ENCODE measurements at regions not wholly inside any gene's neighbourhood (a gene's known extent, or its start where the extent isn't known, plus 50 kb on each side); places are given as distances from the start of the nearest gene placed in this dataset.

DNA sequence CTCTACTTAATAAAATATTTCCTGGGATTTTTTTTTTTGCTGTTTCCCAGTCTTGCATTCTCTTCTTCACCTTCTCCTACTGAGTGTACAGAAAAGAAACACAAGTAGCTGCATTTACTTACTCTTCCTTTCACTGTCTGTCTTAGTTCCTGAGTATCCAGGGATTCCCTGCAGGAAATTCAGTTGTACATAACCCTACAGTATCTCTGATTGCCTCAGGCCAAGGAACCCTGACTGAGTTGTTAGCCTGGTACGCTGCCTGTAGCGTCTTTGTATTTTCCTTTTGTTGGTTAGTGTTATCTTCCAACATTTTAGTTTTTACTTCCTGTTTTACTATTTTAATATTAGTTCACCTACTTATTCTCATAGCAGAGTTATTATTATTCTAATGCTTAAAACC lies 142.5 kb upstream of the ROBO1 start:
- H3K36me3 ChIP-seq, result no peaks in the 10 kb centered on the region
- no peaks in the 10 kb centered on the region for H3K9me3 ChIP-seq
- no peak overlapping the region for H3K4me3 ChIP-seq
- intact Hi-C loops (cut with DNase I), result no loop called here
- no peak for DNase-seq
- TF ChIP-seq POLR2A (IDR thresholded peaks at IDR 0.05), result no peak
- no peak for TF ChIP-seq EP300 (IDR thresholded peaks at IDR 0.05)
- TF ChIP-seq, protein P1, sequence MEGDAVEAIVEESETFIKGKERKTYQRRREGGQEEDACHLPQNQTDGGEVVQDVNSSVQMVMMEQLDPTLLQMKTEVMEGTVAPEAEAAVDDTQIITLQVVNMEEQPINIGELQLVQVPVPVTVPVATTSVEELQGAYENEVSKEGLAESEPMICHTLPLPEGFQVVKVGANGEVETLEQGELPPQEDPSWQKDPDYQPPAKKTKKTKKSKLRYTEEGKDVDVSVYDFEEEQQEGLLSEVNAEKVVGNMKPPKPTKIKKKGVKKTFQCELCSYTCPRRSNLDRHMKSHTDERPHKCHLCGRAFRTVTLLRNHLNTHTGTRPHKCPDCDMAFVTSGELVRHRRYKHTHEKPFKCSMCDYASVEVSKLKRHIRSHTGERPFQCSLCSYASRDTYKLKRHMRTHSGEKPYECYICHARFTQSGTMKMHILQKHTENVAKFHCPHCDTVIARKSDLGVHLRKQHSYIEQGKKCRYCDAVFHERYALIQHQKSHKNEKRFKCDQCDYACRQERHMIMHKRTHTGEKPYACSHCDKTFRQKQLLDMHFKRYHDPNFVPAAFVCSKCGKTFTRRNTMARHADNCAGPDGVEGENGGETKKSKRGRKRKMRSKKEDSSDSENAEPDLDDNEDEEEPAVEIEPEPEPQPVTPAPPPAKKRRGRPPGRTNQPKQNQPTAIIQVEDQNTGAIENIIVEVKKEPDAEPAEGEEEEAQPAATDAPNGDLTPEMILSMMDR (IDR thresholded peaks at IDR 0.05), result no peak
- no peak overlapping the region for H3K27ac ChIP-seq
- 0 to 1% (median 1%) methylated on average over 2 of the region's 2 CpGs for WGBS, 3 donors
- H3K4me1 ChIP-seq (ENCODE audit: insufficient read depth), result no peaks in the 10 kb centered on the region
- no peaks in the 10 kb centered on the region for H3K27me3 ChIP-seq

GRCh38 chr3:79906106-79906505 lies 138.3 kb upstream of the ROBO1 start:
- no peak for TF ChIP-seq POLR2A (IDR thresholded peaks at IDR 0.05)
- no peak for TF ChIP-seq EP300 (IDR thresholded peaks at IDR 0.05)
- TF ChIP-seq, protein P1 (IDR thresholded peaks at IDR 0.05), result no peak
- Histone ChIP-seq H3K36me3 (no peaks in the 10 kb centered on the region), H3K4me3 (no peak overlapping the region), H3K9me3 (no peaks in the 10 kb centered on the region), H3K4me1 (ENCODE audit: insufficient read depth) (no peaks in the 10 kb centered on the region), H3K27ac (no peak overlapping the region), H3K27me3 (no peaks in the 10 kb centered on the region)
- intact Hi-C loops (cut with DNase I), result no loop called here
- no peak for DNase-seq
- 4 to 17% (median 4%) methylated on average over 4 of the region's 4 CpGs for WGBS, 3 donors

GRCh38 chr3:79902151-79902550 lies 134.4 kb upstream of the ROBO1 start:
- Histone ChIP-seq H3K9me3 (no peaks in the 10 kb centered on the region), H3K36me3 (no peaks in the 10 kb centered on the region), H3K4me1 (ENCODE audit: insufficient read depth) (no peaks in the 10 kb centered on the region), H3K27ac (no peak overlapping the region), H3K4me3 (no peak overlapping the region), H3K27me3 (no peaks in the 10 kb centered on the region)
- intact Hi-C loops (cut with DNase I), result no loop called here
- no peak for TF ChIP-seq POLR2A (IDR thresholded peaks at IDR 0.05)
- TF ChIP-seq EP300 (IDR thresholded peaks at IDR 0.05), result no peak
- TF ChIP-seq, protein P1 (IDR thresholded peaks at IDR 0.05), result no peak
- WGBS, 3 donors, result 93 to 95% (median 93%) methylated on average over 3 of the region's 3 CpGs
- DNase-seq, result no peak

- H3K27ac ChIP-seq, result no peak overlapping the region
- no peaks in the 10 kb centered on the region for H3K36me3 ChIP-seq
- no peaks in the 10 kb centered on the region for H3K9me3 ChIP-seq
- WGBS, 3 donors, result 79 to 82% (median 80%) methylated on average over 4 of the region's 4 CpGs
- H3K27me3 ChIP-seq, result no peaks in the 10 kb centered on the region
- no peaks in the 10 kb centered on the region for H3K4me1 ChIP-seq (ENCODE audit: insufficient read depth)
- H3K4me3 ChIP-seq, result no peak overlapping the region
- TF ChIP-seq POLR2A (IDR thresholded peaks at IDR 0.05) (no peak), EP300 (IDR thresholded peaks at IDR 0.05) (no peak)
- TF ChIP-seq, protein P1 (IDR thresholded peaks at IDR 0.05), result no peak
- intact Hi-C loops (cut with DNase I), result no loop called here
- no peak for DNase-seq
These were observed 131.1 kb upstream of the ROBO1 start for GRCh38 chr3:79898907-79899306.

- Histone ChIP-seq H3K27me3 (no peaks in the 10 kb centered on the region), H3K27ac (no peak overlapping the region), H3K4me1 (ENCODE audit: insufficient read depth) (no peaks in the 10 kb centered on the region), H3K4me3 (no peak overlapping the region), H3K36me3 (no peaks in the 10 kb centered on the region), H3K9me3 (no peaks in the 10 kb centered on the region)
- WGBS, 3 donors, result 44 to 57% (median 56%) methylated on average over 1 of the region's 1 CpG
- intact Hi-C loops (cut with DNase I), result no loop called here
- TF ChIP-seq POLR2A (IDR thresholded peaks at IDR 0.05) (no peak), EP300 (IDR thresholded peaks at IDR 0.05) (no peak)
- TF ChIP-seq, protein P1 (IDR thresholded peaks at IDR 0.05), result no peak
- DNase-seq, result no peak
These were observed 128.3 kb upstream of the ROBO1 start for GRCh38 chr3:79896086-79896485.

All from ovary (tissue), 7 donors.